ENCODE measurements at regions not wholly inside any gene's neighbourhood (a gene's known extent, or its start where the extent isn't known, plus 50 kb on each side); places are given as distances from the start of the nearest gene placed in this dataset.
"Not testable (repeated sequence)": the region's sequence is repeated elsewhere in the genome, so short reads cannot be mapped to it uniquely, and the experiment has no call there.

- DNase-seq (ENCODE audit: low spot score) = no peak
- no peak for TF ChIP-seq CTCF (IDR thresholded peaks at IDR 0.05; ENCODE audit: extremely low read depth, insufficient read depth, missing control alignments)
These were observed 316.8 kb upstream of the STEAP1 start for GRCh38 chr7:89837515-89837914.

GRCh38 chr7:89839329-89839728, 314.9 kb upstream of the STEAP1 start:
- no peak for DNase-seq (ENCODE audit: low spot score)
- no peak for TF ChIP-seq CTCF (IDR thresholded peaks at IDR 0.05; ENCODE audit: extremely low read depth, insufficient read depth, missing control alignments)
- in situ Hi-C loops (cut with MboI; ENCODE audit: low pct_unique_long_range_greater_than_20kb, low sequenced_read_pairs, unreplicated experiment) = no loop called here

More at GRCh38 chr7:89837515-89837914, 316.8 kb upstream of the STEAP1 start:
- in situ Hi-C loops (cut with MboI; ENCODE audit: low pct_unique_long_range_greater_than_20kb, low sequenced_read_pairs, unreplicated experiment) = no loop called here

- TF ChIP-seq CTCF (IDR thresholded peaks at IDR 0.05; ENCODE audit: extremely low read depth, insufficient read depth, missing control alignments) = no peak
- no peak for DNase-seq (ENCODE audit: low spot score)
- in situ Hi-C loops (cut with MboI; ENCODE audit: low pct_unique_long_range_greater_than_20kb, low sequenced_read_pairs, unreplicated experiment) = no loop called here
These were observed 308.3 kb upstream of the STEAP1 start for GRCh38 chr7:89845952-89846351.

- TF ChIP-seq CTCF (IDR thresholded peaks at IDR 0.05; ENCODE audit: extremely low read depth, insufficient read depth, missing control alignments) = no peak
- no peak for DNase-seq (ENCODE audit: low spot score)
- in situ Hi-C loops (cut with MboI; ENCODE audit: low pct_unique_long_range_greater_than_20kb, low sequenced_read_pairs, unreplicated experiment) = no loop called here
These were observed 305.2 kb upstream of the STEAP1 start for GRCh38 chr7:89849052-89849451.

- DNase-seq (ENCODE audit: low spot score); in situ Hi-C loops (cut with MboI; ENCODE audit: low pct_unique_long_range_greater_than_20kb, low sequenced_read_pairs, unreplicated experiment): not testable (repeated sequence)
These were observed 297.2 kb upstream of the STEAP1 start for GRCh38 chr7:89857053-89857452.

- DNase-seq (ENCODE audit: low spot score) = no peak
- in situ Hi-C loops (cut with MboI; ENCODE audit: low pct_unique_long_range_greater_than_20kb, low sequenced_read_pairs, unreplicated experiment) = no loop called here
- TF ChIP-seq CTCF (IDR thresholded peaks at IDR 0.05; ENCODE audit: extremely low read depth, insufficient read depth, missing control alignments) = no peak
These were observed 296.5 kb upstream of the STEAP1 start for GRCh38 chr7:89857767-89858166.

GRCh38 chr7:89887489-89887888, 266.8 kb upstream of the STEAP1 start:
- TF ChIP-seq CTCF (IDR thresholded peaks at IDR 0.05; ENCODE audit: extremely low read depth, insufficient read depth, missing control alignments) = no peak
- in situ Hi-C loops (cut with MboI; ENCODE audit: low pct_unique_long_range_greater_than_20kb, low sequenced_read_pairs, unreplicated experiment) = no loop called here
- DNase-seq (ENCODE audit: low spot score) = no peak
